ENCODE measurements at regions not wholly inside any gene's neighbourhood (a gene's known extent, or its start where the extent isn't known, plus 50 kb on each side); places are given as distances from the start of the nearest gene placed in this dataset.

DNA sequence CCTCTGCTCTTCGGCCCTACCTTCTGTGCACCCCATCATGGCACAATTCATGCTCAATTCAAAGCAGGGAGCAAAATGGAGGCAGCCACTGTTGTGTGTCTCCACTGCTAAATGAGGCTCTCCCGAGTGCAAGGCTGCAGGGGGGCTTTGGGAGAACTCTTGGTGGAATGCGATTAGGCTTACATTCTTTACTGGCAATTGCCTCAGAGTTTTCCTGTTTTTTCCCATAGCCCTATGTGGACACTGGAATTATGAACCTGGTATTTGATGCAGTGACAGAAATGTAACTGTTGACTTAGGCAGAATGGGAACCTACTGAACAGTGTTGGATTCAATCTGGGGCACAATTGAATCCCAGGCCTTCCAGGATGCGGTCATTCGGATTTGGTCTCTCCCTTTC, 187.9 kb upstream of the GMDS start:
- TF ChIP-seq POLR2A (IDR thresholded peaks at IDR 0.05) = no peak
- TF ChIP-seq, protein P1, sequence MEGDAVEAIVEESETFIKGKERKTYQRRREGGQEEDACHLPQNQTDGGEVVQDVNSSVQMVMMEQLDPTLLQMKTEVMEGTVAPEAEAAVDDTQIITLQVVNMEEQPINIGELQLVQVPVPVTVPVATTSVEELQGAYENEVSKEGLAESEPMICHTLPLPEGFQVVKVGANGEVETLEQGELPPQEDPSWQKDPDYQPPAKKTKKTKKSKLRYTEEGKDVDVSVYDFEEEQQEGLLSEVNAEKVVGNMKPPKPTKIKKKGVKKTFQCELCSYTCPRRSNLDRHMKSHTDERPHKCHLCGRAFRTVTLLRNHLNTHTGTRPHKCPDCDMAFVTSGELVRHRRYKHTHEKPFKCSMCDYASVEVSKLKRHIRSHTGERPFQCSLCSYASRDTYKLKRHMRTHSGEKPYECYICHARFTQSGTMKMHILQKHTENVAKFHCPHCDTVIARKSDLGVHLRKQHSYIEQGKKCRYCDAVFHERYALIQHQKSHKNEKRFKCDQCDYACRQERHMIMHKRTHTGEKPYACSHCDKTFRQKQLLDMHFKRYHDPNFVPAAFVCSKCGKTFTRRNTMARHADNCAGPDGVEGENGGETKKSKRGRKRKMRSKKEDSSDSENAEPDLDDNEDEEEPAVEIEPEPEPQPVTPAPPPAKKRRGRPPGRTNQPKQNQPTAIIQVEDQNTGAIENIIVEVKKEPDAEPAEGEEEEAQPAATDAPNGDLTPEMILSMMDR (IDR thresholded peaks at IDR 0.05) = no peak
